ENCODE measurements at regions not wholly inside any gene's neighbourhood (a gene's known extent, or its start where the extent isn't known, plus 50 kb on each side); places are given as distances from the start of the nearest gene placed in this dataset.

DNA sequence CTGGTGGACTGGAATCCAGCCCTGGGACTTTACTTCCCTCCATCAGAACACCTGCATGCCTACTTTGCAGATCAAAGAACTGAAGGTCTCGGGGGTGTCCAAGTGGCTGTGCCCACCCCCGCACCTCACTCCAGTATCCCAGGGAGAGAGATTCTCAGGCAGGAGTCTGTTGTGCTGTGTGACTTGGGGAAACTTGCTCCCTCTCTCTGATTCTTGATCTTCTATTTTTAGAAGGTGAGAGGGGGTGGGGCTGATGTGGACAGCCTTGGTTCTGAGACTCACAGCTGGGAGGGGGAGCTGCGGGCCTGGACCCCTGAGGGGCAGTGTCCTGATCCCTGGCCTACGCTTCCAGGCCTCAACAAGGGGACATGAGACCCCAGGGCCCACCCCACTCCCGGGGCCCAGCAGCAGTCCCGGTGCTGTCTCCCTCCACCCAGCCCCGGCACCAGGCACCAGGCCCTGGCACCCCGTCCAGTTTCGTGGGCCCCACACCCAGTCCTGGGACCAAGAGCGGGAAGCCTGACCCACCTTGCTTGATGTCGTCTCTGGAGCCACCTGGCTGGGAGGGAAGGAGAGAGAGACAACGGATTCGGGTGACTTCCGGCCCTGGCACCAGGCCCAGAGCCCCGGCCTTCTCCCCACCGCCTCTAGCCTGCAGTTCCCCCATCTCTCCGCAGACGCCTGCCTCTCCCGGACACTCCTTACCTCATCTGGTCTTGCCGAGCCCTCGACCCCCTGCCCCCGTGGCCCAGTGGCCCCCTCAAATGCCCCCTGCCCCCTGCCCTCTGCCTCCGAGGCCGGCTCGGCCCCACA, 74.0 kb upstream of the SPTLC1 start:
- Histone ChIP-seq H3K4me1 (ENCODE audit: insufficient read depth, low read length) (no peaks in the 10 kb centered on the region), H3K36me3 (ENCODE audit: insufficient read depth, low read length) (no peaks in the 10 kb centered on the region), H3K9me3 (ENCODE audit: low read depth, low read length) (no peaks in the 10 kb centered on the region), H3K79me2 (ENCODE audit: insufficient read depth, low read length) (no peaks in the 10 kb centered on the region), H3K27ac (ENCODE audit: low read depth, low read length) (no peak overlapping the region), H4K20me1 (ENCODE audit: insufficient read depth, low read length) (no peaks in the 10 kb centered on the region), H2AFZ (ENCODE audit: low read length) (no peak overlapping the region), H3K4me3 (ENCODE audit: insufficient read depth, low read length) (no peak overlapping the region), H3K27me3 (ENCODE audit: insufficient read depth, low read length) (peaks cover 4% of the 10 kb centered on the region), H3K4me2 (ENCODE audit: insufficient read depth, low read length) (no peak overlapping the region)
- DNase-seq (ENCODE audit: insufficient read length, low spot score, missing footprints) = no peak
- TF ChIP-seq, protein P1, sequence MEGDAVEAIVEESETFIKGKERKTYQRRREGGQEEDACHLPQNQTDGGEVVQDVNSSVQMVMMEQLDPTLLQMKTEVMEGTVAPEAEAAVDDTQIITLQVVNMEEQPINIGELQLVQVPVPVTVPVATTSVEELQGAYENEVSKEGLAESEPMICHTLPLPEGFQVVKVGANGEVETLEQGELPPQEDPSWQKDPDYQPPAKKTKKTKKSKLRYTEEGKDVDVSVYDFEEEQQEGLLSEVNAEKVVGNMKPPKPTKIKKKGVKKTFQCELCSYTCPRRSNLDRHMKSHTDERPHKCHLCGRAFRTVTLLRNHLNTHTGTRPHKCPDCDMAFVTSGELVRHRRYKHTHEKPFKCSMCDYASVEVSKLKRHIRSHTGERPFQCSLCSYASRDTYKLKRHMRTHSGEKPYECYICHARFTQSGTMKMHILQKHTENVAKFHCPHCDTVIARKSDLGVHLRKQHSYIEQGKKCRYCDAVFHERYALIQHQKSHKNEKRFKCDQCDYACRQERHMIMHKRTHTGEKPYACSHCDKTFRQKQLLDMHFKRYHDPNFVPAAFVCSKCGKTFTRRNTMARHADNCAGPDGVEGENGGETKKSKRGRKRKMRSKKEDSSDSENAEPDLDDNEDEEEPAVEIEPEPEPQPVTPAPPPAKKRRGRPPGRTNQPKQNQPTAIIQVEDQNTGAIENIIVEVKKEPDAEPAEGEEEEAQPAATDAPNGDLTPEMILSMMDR (IDR thresholded peaks at IDR 0.05; ENCODE audit: extremely low read depth, low read depth, low read length) = no peak

DNA sequence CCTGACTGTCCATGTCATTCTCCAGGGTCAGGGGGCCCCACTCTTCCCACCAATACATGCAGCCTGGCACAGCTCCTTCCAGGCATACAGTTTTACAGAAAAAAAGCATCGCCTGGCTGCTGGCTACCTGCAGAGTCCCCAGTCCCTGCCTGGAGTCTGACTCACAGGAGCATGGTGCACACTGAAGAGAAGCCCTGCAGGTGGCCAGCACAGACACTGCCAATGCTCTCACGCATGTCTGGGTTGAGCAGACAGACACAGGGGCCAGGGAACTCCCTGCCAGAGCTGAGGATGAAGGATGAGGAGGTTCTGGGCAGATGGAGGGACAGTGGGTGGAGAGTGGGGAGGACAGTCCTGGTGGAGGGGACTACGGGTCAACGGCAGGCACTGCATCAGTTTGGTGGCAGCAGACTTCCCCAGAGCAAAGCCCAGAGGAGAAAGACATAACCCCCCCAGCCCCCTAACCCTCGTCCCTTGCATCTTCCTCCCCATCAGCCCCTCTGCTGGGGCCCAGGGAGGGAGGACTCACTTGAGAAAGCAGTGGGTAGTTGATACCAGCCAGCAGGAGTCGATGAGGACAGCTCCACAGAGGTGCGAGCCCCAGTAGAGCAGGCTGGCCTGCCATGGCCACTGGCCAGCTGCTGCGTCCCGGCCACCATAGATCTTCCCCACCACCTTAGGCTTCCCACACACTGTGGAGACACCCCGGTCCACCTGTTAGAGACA, 72.9 kb upstream of the SPTLC1 start:
- Histone ChIP-seq H3K27me3 (ENCODE audit: insufficient read depth, low read length) (peaks cover 4% of the 10 kb centered on the region), H4K20me1 (ENCODE audit: insufficient read depth, low read length) (no peaks in the 10 kb centered on the region), H3K36me3 (ENCODE audit: insufficient read depth, low read length) (no peaks in the 10 kb centered on the region), H3K4me2 (ENCODE audit: insufficient read depth, low read length) (no peak overlapping the region), H3K79me2 (ENCODE audit: insufficient read depth, low read length) (no peaks in the 10 kb centered on the region), H3K4me3 (ENCODE audit: insufficient read depth, low read length) (no peak overlapping the region), H3K27ac (ENCODE audit: low read depth, low read length) (no peak overlapping the region), H3K4me1 (ENCODE audit: insufficient read depth, low read length) (no peaks in the 10 kb centered on the region), H2AFZ (ENCODE audit: low read length) (no peak overlapping the region), H3K9me3 (ENCODE audit: low read depth, low read length) (no peaks in the 10 kb centered on the region)
- TF ChIP-seq, protein P1 (IDR thresholded peaks at IDR 0.05; ENCODE audit: extremely low read depth, low read depth, low read length) = no peak
- DNase-seq (ENCODE audit: insufficient read length, low spot score, missing footprints) = no peak

DNA sequence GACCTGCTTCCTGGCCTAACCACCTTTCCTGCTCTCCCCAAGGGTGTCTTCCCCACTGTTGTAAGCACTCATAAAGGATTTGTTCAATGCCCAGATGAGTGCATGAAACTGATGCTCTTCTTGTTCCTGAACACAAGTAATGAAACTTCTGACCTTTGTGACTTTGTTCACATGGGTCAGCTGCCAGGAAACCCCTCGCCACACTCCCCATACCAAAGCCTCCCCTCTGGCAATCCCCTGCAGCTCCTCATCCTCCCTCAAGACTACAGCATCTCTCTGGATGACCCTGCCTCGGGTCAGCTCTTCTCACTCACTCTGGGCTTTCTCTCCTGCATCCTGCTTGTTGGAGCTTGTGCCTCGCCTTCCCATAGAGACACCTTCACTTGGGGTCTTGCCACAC, 72.2 kb upstream of the SPTLC1 start:
- no peak overlapping the region for H3K4me2 ChIP-seq (ENCODE audit: insufficient read depth, low read length)
- no peaks in the 10 kb centered on the region for H4K20me1 ChIP-seq (ENCODE audit: insufficient read depth, low read length)
- TF ChIP-seq, protein P1 (IDR thresholded peaks at IDR 0.05; ENCODE audit: extremely low read depth, low read depth, low read length) = no peak
- DNase-seq (ENCODE audit: insufficient read length, low spot score, missing footprints) = no peak
- no peaks in the 10 kb centered on the region for H3K9me3 ChIP-seq (ENCODE audit: low read depth, low read length)
- peaks cover 4% of the 10 kb centered on the region for H3K27me3 ChIP-seq (ENCODE audit: insufficient read depth, low read length)
- H3K36me3 ChIP-seq (ENCODE audit: insufficient read depth, low read length) = no peaks in the 10 kb centered on the region
- no peaks in the 10 kb centered on the region for H3K79me2 ChIP-seq (ENCODE audit: insufficient read depth, low read length)
- H2AFZ ChIP-seq (ENCODE audit: low read length) = no peak overlapping the region
- H3K4me1 ChIP-seq (ENCODE audit: insufficient read depth, low read length) = no peaks in the 10 kb centered on the region
- H3K4me3 ChIP-seq (ENCODE audit: insufficient read depth, low read length) = no peak overlapping the region
- no peak overlapping the region for H3K27ac ChIP-seq (ENCODE audit: low read depth, low read length)

DNA sequence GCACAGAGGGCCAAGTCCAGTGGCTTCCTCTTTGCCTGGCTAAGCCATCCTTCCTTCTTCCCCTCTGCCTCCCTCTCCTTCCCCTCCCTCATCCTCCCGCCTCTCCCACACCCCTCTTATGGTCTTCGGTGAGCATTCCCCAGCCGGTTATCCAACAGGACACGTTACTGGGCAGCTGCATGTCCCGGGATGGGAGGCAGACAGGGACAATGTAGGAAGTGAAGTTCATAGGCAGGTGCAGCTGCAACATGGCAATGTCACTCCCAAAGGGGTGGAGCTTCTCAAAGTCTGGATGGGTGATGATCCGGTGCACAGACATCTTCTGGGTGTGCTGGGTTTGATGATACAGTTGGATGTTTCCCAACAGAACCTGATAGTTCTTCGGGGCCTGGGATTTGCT, 71.4 kb upstream of the SPTLC1 start:
- no peak overlapping the region for H3K4me2 ChIP-seq (ENCODE audit: insufficient read depth, low read length)
- no peaks in the 10 kb centered on the region for H3K36me3 ChIP-seq (ENCODE audit: insufficient read depth, low read length)
- TF ChIP-seq, protein P1 (IDR thresholded peaks at IDR 0.05; ENCODE audit: extremely low read depth, low read depth, low read length) = no peak
- H3K79me2 ChIP-seq (ENCODE audit: insufficient read depth, low read length) = no peaks in the 10 kb centered on the region
- peaks cover 2% of the 10 kb centered on the region for H3K9me3 ChIP-seq (ENCODE audit: low read depth, low read length)
- H3K4me3 ChIP-seq (ENCODE audit: insufficient read depth, low read length) = no peak overlapping the region
- H3K4me1 ChIP-seq (ENCODE audit: insufficient read depth, low read length) = no peaks in the 10 kb centered on the region
- no peaks in the 10 kb centered on the region for H4K20me1 ChIP-seq (ENCODE audit: insufficient read depth, low read length)
- H3K27me3 ChIP-seq (ENCODE audit: insufficient read depth, low read length) = peaks cover 4% of the 10 kb centered on the region
- H2AFZ ChIP-seq (ENCODE audit: low read length) = no peak overlapping the region
- no peak for DNase-seq (ENCODE audit: insufficient read length, low spot score, missing footprints)
- no peak overlapping the region for H3K27ac ChIP-seq (ENCODE audit: low read depth, low read length)

Measured in osteoblast (primary cell).